NCI-H526 (cell line): ENCODE measurements at regions not wholly inside any gene's neighbourhood (a gene's known extent, or its start where the extent isn't known, plus 50 kb on each side); places are given as distances from the start of the nearest gene placed in this dataset.

Experiments used
- DNase-seq, 2 experiments: peaks; one replicate each; lab custom pipeline; 2025; lab: John Stamatoyannopoulos, UW

DNA sequence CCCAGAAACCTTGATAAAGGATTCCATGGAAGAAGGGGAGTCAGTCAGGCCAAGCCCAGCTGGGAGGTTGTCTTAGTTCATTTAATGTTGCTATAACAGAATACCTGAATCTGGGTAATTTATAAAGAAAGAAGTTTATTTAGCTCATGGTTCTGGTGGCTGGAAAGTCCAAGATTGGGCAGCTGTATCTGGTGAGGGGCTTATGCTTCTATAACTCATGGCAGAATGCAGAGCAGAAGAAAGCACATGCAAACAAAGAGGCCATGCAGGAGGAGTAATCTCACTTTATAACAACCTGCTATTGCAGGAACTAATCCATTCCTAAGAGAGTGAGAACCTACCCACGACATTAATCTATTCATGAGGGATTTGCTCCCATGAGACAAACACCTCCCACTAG lies 54.2 kb upstream of the ANKRD1 start:
- DNase-seq = no peak

DNA sequence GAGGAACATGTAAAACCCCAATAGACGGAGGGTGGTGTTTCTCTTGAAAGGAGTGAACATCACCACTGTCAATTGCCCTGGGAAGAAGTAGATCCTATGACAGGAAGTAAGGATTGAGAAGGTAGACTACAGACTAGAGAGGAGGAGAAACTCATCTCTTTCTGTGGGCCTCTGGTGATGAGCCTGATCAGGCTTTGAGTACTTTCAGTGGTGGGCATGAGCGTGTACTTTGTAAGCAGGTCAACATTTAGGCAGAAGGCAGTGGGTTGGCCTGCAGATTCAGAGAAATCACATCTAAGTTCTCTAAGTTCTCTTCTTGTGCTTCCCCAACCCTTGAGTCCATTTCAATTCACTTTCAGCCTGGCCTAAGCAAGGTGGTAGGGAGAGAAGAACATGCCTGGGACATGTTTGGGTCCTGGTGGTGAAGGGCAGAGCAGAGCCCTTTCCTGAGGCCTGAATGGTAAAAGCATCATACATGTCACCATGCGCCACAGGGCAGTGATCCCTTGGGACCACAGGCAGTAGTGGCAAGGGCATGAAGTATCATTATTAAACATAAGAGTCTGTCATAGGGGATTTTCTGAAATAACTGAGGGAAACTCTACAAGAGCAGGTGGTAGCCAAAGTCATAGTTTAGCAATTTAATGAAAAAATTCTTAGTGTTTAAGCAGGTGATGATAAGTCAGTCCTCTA lies 56.4 kb upstream of the ANKRD1 start:
- no peak for DNase-seq

DNA sequence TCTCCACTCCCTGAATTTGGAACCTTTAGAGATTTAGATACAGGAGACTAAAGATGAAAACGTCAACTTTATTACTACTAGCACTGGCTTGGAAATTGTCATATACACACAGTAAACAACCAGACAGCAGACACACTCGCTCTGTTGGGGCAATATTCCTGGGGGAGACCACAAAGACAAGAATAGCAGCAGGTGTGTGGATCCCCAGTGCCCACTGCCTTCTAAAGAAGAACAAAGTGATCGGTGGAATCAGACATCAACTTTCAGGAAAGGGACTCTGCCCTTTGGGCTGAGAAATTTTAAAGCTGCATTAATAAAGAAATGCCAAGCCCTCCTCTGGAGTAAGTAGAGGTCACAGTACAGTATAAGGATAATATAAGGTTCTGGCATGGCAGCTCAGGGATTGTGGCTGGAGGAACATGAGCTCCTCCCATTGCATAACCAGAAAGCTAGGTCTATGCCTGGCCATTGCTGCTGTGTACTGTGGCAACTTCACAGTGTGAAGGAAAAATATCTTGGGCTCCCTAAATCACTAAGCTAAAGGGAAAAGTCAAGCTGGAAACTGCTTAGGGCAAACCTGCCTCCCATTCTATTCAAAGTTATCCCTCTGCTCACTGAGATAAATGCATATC lies 57.1 kb upstream of the ANKRD1 start:
- DNase-seq = no peak

DNA sequence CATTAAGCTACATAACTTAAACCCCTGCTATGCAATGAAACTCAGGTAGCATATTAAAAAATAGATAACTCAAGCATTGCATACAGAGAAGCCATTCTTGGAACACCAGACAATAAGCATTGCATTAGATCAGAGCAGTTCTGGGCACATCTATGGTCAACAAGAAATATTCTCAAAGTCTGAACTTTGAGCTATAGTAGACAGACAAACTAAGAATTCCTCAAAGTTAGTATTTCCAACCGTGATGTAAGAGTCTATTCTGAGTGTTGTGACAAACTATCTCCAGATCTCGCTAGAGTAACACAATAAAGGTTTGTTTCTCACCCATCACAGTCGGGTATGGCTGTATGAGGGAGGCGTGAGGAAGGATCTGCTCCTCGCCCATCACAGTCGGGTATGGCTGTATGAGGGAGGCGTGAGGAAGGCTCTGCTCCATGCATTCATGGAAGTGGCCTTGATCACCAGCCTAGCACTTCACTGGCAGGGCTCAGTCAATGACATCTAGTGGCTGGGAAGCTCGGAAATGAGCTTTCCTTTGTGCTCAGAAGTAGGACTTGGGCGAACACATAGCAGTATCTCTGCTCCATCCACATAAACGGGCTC lies 61.6 kb upstream of the ANKRD1 start:
- no peak for DNase-seq

DNA sequence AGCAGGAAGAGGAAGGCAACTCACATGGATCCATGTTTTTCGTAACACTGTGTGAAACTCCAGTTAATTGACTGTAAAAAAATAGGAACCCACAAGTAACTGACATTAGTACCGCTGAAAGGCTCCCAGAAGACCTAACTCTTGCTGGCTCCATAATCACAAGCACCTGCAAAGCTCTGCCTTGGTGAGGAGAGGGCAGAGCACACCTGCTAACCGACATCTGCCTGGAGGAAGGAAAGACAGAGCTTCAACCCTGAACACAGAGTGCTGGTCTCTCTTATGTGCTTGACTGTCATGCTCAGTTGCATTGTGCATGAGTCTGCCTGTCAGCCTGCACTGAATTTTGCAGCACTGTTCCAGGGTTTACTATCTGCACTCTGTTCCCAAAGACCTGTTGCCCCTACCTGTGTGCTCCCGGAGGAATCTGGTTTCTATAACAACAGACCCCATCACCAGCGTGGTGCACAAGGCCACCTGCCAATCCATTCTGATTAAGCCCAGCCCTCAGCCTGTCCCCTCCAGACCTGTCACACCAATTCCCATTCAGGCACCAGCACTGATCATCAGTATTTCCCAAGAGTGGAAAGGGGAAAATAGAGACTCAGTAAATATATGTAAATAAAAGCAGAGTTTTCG lies 63.1 kb upstream of the ANKRD1 start:
- DNase-seq = peak; percentile 24 to 59

DNA sequence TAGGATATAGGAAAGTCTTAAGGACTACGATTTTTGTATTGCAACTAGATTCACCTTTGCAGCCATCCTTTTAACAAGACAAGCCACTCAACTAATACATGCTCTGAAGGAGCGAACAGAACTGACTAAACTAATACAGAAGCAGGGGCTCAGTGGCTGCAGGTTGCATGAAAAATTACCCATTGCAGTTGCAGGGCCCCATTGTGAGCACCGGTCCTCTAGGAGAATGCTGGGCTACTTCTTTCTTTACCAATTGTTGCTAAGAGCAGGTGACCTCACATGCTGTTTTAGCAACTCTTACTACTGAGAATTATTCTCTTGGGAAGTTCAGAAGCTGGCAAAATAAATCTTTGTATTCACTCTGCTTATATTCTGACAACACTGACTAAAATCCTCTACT lies 64.0 kb upstream of the ANKRD1 start:
- DNase-seq = no peak

DNA sequence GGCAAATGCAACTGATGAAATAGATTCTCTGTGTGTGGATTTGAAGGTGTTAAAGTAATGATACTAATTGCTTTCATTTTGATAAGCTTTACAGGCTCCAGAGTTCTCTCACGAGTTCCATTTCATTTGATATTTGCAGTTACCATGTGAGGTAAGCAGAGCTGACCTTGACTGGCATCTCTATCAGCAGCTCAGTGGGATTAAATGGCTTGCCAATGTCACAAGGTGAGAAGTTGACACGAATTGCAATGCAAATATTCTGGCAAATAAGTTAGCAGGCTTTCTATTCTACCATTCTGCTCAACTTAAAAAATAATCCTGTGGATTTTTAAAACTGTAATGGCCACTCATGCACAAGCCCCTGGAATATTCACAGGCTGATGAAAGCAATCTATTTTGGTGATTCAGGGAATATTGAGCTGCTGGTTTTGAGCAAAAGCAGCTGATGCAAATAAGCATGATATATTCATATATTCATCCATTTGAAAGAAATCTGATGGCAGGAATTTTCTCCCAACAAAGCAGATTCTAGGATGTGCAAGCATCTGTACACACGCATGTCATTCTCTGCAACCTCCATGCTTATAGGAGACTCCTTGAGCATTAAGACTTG lies 64.5 kb upstream of the ANKRD1 start:
- DNase-seq = peak; percentile 17 to 30

DNA sequence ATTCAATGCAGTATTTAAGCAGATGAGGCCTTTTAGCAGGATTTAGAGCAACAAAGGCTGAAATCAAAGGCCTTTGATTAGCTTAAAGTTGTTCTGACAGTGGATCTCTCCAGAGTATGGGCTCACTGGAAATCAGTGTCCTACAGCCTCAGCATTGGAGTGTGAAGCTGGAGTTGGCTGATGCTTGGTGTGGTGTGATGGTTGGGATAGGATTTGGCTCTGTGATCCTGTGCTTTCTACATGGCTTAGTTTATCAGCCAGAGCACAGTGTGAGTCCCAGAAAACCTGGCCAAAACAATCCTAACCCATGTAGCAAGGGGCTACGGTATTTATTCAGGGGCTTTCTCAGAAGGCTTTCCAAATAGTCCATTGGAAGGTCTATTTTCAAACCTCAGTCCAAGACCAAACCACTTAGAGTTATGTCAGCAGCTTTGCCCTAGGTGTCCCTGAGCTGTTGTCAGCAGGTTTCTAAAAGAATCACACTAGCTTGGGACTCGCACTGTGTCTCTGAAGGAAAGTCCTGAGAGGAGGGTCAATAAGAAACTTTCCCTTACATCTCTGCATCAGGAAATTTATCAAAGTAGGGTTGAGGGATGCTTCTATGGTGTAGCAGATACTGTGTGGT lies 65.4 kb upstream of the ANKRD1 start:
- no peak for DNase-seq

DNA sequence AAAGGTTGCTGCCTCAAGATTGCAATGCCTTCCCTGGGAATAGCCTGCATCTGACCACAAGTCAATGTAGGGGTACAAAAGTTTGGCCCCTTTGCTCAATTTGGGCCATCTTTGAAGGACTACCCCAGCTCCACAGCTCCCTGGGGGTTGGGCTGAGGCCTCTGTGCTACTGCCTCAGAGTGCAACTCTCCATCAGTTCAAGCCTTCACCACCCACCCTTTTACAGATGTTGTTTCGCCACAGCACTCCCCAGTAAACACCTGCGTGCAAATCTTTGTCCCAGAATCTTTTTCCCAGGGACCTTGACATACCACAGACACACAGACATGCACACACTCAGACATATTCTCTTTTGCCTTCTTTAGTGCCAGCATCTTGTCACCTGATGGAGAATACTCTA lies 66.0 kb upstream of the ANKRD1 start:
- no peak for DNase-seq

DNA sequence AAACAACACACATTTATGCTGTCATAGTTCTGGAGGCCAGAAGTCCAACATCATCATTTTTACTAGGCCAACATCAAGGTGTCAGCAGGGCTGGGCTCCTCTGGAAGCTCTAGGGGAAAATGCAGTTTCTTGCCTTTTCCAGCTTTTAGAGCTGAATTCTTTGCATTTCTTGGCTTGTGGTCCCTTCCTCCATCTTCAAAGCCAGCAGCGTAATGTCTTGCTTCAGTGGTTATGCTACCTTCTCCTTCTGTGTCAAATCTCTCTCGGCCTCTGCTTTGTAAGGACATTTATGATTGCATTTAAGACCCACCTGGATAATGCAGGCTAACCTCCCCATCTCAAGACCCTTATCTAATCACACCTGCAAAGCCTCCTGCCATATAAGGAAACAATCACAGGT lies 66.5 kb upstream of the ANKRD1 start:
- no peak for DNase-seq

DNA sequence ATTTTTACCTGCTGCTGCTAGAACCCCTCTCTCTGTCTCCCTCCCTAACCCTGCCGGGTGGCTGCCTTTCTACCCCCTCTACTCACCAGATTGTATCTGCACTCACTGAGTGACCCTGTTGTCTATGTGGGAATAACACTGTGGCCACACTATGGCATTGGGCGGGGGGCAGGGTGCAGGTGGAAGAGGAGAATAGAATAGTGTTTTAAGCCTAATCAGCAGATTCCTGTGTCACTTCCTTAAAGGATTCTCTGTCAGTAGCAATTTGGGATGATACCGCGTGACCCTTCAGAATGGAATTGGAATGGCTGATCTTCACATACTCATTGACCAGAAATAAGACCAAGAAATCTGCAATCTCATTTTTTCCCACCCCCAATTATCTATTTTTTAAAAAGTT lies 67.1 kb upstream of the ANKRD1 start:
- DNase-seq = no peak

DNA sequence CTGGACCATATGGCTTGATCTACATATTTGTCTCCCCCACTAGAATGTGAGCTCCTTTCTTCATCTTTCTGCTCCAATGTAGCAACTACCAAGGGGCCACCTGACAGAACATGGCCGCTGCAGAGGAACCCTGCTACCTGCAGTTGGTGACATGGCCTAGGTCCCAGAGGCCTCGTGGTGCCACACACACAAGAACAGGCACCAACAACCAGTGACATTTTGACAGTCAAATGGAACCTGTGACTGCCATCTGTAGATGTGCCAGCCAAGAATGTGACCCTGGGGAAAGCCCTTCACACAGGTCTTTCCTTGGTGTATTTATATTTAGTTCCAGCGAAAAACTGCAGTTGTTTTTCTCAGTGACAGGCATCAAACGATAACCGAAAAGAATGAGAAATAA lies 67.9 kb upstream of the ANKRD1 start:
- no peak for DNase-seq

DNA sequence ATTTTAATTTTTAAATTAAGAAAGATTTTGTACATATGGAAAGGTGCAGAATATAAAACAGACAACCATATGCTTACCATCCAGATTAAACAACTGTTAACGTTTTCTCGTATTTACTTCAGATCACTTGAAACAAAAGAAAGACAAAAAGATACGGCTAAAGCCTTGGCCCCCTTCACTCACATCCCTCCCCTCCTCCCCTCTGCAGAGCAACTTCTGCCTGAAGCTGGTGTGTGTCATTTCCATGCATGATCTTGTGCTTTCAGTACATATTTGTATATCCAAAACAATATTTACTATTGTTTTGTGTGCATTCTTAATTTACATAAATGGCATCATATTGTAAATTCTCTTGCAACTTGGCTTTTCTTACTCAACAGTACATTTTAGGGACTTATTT lies 68.5 kb upstream of the ANKRD1 start:
- peak; percentile 17 to 41 for DNase-seq

DNA sequence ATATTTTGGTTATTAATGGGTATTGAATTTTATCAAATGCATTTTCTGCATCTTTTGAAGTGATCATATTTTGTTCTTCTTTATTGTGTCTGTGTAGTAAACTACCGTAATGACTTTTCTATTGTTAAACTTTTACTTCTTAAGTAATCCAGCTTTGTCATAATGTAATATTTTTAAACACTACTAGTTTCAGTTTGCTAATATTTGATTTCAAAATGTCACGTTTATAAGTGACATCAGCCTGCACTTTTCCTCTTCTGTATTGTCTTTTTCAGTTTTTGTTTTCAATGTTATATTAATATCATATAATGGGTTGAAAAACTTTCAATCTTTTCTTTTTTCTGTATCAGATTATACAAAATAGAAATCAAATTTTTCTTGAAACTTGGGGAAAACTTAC lies 71.6 kb upstream of the ANKRD1 start:
- no peak for DNase-seq

DNA sequence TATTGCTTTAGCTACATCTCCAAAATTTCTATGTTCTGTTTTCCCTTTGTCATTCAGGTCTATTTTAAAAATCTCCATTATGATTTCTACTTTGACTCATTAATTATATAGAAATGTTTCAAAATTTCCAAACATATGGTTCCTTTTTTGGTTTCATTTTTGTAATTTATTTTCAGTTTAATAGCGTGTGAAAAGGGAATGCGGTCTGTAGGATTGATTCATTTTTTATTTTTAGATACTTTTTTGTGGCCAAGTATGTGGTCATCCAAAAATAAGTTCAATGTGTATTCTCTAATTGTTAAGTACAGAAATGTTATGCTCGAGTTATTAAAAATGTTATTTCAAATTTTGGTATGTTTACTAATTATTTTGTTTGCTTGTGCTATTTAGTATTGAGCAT lies 72.5 kb upstream of the ANKRD1 start:
- DNase-seq = no peak

DNA sequence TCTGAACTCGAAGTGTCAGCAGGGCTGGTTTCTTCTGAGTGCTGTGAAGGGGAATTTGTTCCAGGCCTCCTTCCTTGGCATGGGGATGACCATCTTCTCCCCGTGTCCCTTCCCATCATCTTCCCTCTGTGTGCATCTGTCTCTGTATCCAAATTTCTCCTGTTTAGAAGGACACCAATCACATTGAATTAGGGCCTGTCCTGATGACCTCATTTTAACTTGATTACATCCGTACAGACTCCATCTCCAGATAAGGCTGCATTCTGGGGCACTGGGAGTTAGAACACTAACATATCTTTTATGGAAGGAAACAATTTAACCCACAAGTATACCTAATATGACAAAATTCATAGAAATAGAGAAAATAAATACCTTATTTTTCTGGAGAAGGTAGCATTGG lies 76.8 kb upstream of the ANKRD1 start:
- no peak for DNase-seq

DNA sequence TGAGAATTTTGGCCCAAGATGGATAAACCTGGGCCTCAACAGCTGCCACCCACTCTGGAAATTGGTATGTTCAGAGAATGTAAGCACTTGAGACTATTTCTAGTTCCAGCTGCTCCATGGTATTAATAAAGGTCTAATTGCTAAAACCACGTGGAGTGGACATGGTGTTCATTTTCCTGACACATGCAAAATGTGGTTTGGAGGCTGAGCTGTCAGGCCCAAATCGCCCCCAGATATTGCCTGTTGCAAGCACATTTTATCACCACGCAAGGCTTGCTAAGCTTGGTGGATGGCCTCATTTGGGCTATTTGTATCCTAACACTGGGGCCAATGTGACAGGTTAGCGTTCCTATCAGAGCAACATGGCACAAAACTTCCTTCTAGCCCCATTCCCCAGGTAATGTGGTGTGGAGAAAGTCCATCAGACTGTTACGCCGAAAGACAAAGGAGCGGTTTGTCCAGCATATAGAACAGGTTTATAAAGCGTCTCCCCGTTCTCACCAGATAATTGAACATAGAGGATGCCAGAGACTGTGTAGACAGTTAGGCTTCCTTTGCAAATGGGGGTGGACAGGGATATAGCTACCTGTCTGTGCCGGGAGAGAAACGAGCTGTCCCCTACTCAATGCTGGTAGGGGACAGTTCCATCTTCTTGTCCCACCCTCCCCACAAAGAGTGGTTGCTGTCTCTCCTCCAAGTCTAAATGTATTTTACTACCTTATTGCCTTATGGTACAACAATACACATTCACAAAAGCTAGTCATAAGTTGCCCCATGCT lies 78.0 kb upstream of the ANKRD1 start:
- no peak for DNase-seq

DNA sequence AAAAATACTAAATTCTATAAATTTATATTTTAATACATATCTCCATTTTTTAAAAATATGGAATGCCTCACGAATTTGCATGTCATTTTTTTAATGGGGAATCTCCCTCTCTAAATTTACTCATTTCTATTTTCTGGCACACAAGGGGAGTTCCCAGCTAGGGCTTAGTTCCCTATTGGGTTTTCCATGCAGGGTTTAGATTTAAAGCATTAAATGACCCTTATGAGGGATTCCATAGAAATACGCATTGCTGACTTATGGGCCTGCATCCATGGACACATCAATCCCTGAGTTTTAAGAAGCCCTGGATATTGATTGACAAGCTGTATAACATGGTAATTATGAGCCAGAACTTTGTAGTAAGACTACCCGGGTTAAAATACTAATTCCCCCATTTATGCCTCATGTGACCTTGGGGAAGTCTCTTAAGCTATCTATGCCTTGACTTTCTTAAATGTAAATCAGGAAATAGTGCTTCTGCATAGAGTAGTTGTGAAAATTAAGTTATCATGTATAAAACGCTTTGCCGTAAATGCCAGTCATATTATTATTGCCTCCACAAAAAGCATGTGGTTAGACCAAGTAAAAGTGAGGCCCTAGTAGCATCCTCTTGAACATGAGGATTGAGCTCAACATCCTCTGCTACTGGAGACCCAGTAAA lies 78.8 kb upstream of the ANKRD1 start:
- no peak for DNase-seq

DNA sequence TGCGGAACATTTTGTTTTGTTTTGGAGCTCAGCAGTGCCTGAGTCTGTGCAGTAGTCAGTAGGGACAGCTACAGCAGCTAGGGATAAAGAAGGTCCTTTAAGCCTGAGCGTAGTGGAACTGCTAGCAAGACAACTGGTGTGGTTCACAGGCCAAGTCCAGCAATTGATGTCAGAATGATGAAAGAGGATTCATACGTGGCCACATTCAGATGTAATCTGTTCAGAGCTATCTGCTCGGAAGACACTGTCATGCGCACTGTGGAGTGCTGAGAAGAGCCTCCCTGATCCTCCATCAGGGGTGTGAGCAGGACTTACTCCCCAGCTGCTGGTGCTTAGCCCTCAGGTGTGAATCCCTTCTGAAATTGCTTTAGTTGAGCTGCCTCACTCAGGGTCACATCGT lies 79.6 kb upstream of the ANKRD1 start:
- DNase-seq = no peak

DNA sequence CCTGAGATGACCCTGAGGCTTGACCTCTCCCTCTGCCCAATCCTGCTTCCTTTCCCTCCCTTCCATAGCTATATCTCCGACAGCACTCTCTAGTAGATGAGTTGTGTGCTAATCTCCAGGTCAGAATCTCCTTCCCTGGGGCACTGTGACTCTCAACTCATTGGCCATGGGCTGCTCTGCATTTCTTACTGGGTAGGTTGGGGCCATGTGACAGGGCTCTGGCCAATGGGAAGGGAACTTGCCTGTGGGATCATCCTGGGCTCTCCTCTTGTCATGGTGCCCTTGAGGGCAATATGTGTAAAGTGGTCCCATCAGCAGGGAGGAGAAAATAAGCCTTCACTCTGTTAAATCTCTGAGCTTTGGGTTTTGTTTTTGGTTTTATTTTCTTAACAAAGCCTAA lies 80.1 kb upstream of the ANKRD1 start:
- no peak for DNase-seq

DNA sequence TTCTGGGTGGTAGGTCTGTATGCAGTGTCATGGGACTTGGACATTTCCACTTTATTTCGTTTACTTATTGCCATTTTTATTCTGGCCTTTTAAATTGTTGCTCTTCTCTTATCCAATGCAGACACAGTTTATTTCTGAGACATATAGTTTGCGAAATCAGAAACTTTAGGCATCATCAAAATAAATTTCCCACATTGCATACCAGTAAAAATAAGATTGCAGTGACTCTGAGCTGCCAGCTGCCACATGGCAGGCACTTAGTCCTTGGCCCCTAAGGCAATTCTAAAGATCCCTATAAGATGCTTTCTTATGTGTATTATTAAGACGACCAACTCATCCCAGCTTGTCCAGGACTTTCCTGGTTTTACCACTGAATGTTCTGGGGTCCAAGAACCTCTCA lies 81.8 kb upstream of the ANKRD1 start:
- no peak for DNase-seq
